UCSD-AML1 (cell line): ENCODE measurements at regions not wholly inside any gene's neighbourhood (a gene's known extent, or its start where the extent isn't known, plus 50 kb on each side); places are given as distances from the start of the nearest gene placed in this dataset.
"Not testable (repeated sequence)": the region's sequence is repeated elsewhere in the genome, so short reads cannot be mapped to it uniquely, and the experiment has no call there.

Experiments
- DNase-seq: peaks from one replicate; lab custom pipeline; 2025; ENCODE audit not compliant: unreplicated experiment; lab: John Stamatoyannopoulos, UW

- no peak for DNase-seq
These were observed 598.7 kb downstream of the SOX5 start for GRCh38 chr12:23350808-23351207.

GRCh38 chr12:23352670-23353069 is 596.8 kb downstream of the SOX5 start:
- DNase-seq: no peak

GRCh38 chr12:23354800-23355199 is 594.7 kb downstream of the SOX5 start:
- no peak for DNase-seq

GRCh38 chr12:23356440-23356839 is 593.0 kb downstream of the SOX5 start:
- DNase-seq: no peak

GRCh38 chr12:23356927-23357708 is 592.4 kb downstream of the SOX5 start:
- DNase-seq: no peak

- DNase-seq: no peak
These were observed 589.3 kb downstream of the SOX5 start for GRCh38 chr12:23359975-23360701.

GRCh38 chr12:23361971-23362370 is 587.5 kb downstream of the SOX5 start:
- DNase-seq: no peak

GRCh38 chr12:23368590-23368989 is 580.9 kb downstream of the SOX5 start:
- DNase-seq: no peak

- no peak for DNase-seq
These were observed 573.8 kb downstream of the SOX5 start for GRCh38 chr12:23375621-23376020.

- no peak for DNase-seq
These were observed 573.2 kb downstream of the SOX5 start for GRCh38 chr12:23376238-23376637.

GRCh38 chr12:23380419-23381100 is 568.9 kb downstream of the SOX5 start:
- no peak for DNase-seq

GRCh38 chr12:23388898-23389297 is 560.6 kb downstream of the SOX5 start:
- DNase-seq: not testable (repeated sequence)

- DNase-seq: not testable (repeated sequence)
These were observed 560.2 kb downstream of the SOX5 start for GRCh38 chr12:23389315-23389714.

- DNase-seq: no peak
These were observed 550.0 kb downstream of the SOX5 start for GRCh38 chr12:23399402-23399933.

GRCh38 chr12:23415180-23415579 is 534.3 kb downstream of the SOX5 start:
- DNase-seq: no peak

GRCh38 chr12:23421556-23421955 is 527.9 kb downstream of the SOX5 start:
- no peak for DNase-seq

GRCh38 chr12:23423097-23423687 is 526.3 kb downstream of the SOX5 start:
- no peak for DNase-seq

GRCh38 chr12:23423796-23424195 is 525.7 kb downstream of the SOX5 start:
- no peak for DNase-seq

GRCh38 chr12:23424685-23425084 is 524.8 kb downstream of the SOX5 start:
- DNase-seq: no peak

GRCh38 chr12:23426328-23426727 is 523.1 kb downstream of the SOX5 start:
- DNase-seq: no peak

- DNase-seq: no peak
These were observed 520.7 kb downstream of the SOX5 start for GRCh38 chr12:23428758-23429157.
